ENCODE measurements at regions not wholly inside any gene's neighbourhood (a gene's known extent, or its start where the extent isn't known, plus 50 kb on each side); places are given as distances from the start of the nearest gene placed in this dataset.

DNA sequence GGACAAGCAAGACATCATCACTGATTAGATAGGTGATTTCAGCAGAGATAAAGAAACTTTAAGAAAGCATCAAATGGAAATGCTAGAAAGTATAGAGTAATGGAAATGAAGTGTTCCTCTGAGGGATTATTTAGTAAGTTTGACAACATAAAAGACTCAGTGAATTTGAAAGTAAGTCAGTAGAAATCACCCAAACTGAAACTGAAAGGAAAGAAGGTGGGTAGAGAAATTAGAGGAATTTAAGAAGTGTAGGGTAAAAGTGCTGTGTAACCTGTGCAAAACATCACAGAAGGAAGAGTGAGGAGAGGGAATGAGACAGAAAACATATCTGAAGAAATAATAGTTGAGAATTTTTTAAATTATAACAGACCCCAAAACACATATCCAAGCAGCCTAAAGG lies 343.1 kb downstream of the CBLN2 start (continued):
- TF ChIP-seq GRHL2 (CRISPR knock-in tag; IDR thresholded peaks at IDR 0.05; ENCODE audit: insufficient replicate concordance, severe bottlenecking) (no peak), TEAD1 (CRISPR knock-in tag; IDR thresholded peaks at IDR 0.05) (no peak), MYBL2 (CRISPR knock-in tag; IDR thresholded peaks at IDR 0.05) (no peak), EMX1 (CRISPR knock-in tag; IDR thresholded peaks at IDR 0.05) (no peak), ZBTB21 (CRISPR knock-in tag; IDR thresholded peaks at IDR 0.05; ENCODE audit: borderline replicate concordance) (no peak)
- TF ChIP-seq, protein P1, sequence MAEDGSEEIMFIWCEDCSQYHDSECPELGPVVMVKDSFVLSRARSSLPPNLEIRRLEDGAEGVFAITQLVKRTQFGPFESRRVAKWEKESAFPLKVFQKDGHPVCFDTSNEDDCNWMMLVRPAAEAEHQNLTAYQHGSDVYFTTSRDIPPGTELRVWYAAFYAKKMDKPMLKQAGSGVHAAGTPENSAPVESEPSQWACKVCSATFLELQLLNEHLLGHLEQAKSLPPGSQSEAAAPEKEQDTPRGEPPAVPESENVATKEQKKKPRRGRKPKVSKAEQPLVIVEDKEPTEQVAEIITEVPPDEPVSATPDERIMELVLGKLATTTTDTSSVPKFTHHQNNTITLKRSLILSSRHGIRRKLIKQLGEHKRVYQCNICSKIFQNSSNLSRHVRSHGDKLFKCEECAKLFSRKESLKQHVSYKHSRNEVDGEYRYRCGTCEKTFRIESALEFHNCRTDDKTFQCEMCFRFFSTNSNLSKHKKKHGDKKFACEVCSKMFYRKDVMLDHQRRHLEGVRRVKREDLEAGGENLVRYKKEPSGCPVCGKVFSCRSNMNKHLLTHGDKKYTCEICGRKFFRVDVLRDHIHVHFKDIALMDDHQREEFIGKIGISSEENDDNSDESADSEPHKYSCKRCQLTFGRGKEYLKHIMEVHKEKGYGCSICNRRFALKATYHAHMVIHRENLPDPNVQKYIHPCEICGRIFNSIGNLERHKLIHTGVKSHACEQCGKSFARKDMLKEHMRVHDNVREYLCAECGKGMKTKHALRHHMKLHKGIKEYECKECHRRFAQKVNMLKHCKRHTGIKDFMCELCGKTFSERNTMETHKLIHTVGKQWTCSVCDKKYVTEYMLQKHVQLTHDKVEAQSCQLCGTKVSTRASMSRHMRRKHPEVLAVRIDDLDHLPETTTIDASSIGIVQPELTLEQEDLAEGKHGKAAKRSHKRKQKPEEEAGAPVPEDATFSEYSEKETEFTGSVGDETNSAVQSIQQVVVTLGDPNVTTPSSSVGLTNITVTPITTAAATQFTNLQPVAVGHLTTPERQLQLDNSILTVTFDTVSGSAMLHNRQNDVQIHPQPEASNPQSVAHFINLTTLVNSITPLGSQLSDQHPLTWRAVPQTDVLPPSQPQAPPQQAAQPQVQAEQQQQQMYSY (CRISPR knock-in tag; IDR thresholded peaks at IDR 0.05), result no peak

GRCh38 chr18:72197591-72197990 lies 346.6 kb downstream of the CBLN2 start:
- Mint-ChIP-seq H3K4me1 (peaks cover 3% of the 10 kb centered on the region), H3K27me3 (ENCODE audit: low read depth) (no peaks in the 10 kb centered on the region), H3K4me3 (no peak overlapping the region), H3K36me3 (no peaks in the 10 kb centered on the region; the same call in 1 of the 2 replicates), H3K27ac (no peak overlapping the region), H3K9me3 (peaks cover 17% of the 10 kb centered on the region; the same call in 1 of the 2 replicates)
- POLR2A ChIA-PET, result no interaction called here
- DNase-seq (ENCODE audit: low spot score) (no peak), ATAC-seq (no peak)
- CTCF ChIA-PET, result no interaction called here
- no peak for TF ChIP-seq ESRRA (CRISPR knock-in tag; IDR thresholded peaks at IDR 0.05; ENCODE audit: borderline replicate concordance)
- no peak for TF ChIP-seq NR3C1 (CRISPR knock-in tag; conservative IDR thresholded peaks at IDR 0.05; ENCODE audit: low read depth)
- TF ChIP-seq CTCF (IDR thresholded peaks at IDR 0.05), result no peak
- no peak for TF ChIP-seq HMGXB4 (CRISPR knock-in tag; IDR thresholded peaks at IDR 0.05)
- TF ChIP-seq, protein P2, sequence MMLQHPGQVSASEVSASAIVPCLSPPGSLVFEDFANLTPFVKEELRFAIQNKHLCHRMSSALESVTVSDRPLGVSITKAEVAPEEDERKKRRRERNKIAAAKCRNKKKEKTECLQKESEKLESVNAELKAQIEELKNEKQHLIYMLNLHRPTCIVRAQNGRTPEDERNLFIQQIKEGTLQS (CRISPR knock-in tag; conservative IDR thresholded peaks at IDR 0.05), result no peak
- TF ChIP-seq AFF4 (CRISPR knock-in tag; IDR thresholded peaks at IDR 0.05; ENCODE audit: borderline replicate concordance), result no peak
- TF ChIP-seq ZNF121 (CRISPR knock-in tag; IDR thresholded peaks at IDR 0.05), result no peak
- no peak for TF ChIP-seq ZBTB21 (CRISPR knock-in tag; IDR thresholded peaks at IDR 0.05; ENCODE audit: borderline replicate concordance)
- no peak for TF ChIP-seq SMAD3 (CRISPR knock-in tag; IDR thresholded peaks at IDR 0.05; ENCODE audit: borderline replicate concordance)
- no peak for TF ChIP-seq SMAD4 (CRISPR knock-in tag; IDR thresholded peaks at IDR 0.05)
- TF ChIP-seq NFATC4 (CRISPR knock-in tag; IDR thresholded peaks at IDR 0.05), result no peak
- TF ChIP-seq, protein P3, sequence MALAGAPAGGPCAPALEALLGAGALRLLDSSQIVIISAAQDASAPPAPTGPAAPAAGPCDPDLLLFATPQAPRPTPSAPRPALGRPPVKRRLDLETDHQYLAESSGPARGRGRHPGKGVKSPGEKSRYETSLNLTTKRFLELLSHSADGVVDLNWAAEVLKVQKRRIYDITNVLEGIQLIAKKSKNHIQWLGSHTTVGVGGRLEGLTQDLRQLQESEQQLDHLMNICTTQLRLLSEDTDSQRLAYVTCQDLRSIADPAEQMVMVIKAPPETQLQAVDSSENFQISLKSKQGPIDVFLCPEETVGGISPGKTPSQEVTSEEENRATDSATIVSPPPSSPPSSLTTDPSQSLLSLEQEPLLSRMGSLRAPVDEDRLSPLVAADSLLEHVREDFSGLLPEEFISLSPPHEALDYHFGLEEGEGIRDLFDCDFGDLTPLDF (CRISPR knock-in tag; IDR thresholded peaks at IDR 0.05), result no peak
